ENCODE measurements at regions not wholly inside any gene's neighbourhood (a gene's known extent, or its start where the extent isn't known, plus 50 kb on each side); places are given as distances from the start of the nearest gene placed in this dataset.

GRCh38 chr4:125097729-125098128, 217.0 kb upstream of the FAT4 start:
- no peaks in the 10 kb centered on the region for H3K4me1 ChIP-seq (ENCODE audit: control insufficient read depth, low read length)
- no peaks in the 10 kb centered on the region for H3K79me2 ChIP-seq (ENCODE audit: control insufficient read depth, low read length)
- no peaks in the 10 kb centered on the region for H3F3A ChIP-seq (ENCODE audit: control insufficient read depth, insufficient read depth)
- H4K20me1 ChIP-seq (ENCODE audit: control insufficient read depth, insufficient read depth, low read depth, low read length), result no peaks in the 10 kb centered on the region
- no peaks in the 10 kb centered on the region for H3K9me2 ChIP-seq (replicated peaks; ENCODE audit: control insufficient read depth, low read length)
- H3K36me3 ChIP-seq (ENCODE audit: control insufficient read depth, low read length), result no peaks in the 10 kb centered on the region
- no peaks in the 10 kb centered on the region for H3K27me3 ChIP-seq (ENCODE audit: control insufficient read depth, low read length)
- H3K4me2 ChIP-seq (ENCODE audit: low read length), result no peak overlapping the region
- H3K4me3 ChIP-seq (ENCODE audit: low read length), result no peak overlapping the region
- H3K27ac ChIP-seq (ENCODE audit: low read depth, low read length), result no peak overlapping the region
- H3K9me3 ChIP-seq (ENCODE audit: control insufficient read depth, insufficient read depth, low read length), result no peaks in the 10 kb centered on the region
- TF ChIP-seq EZH2phosphoT487 (IDR thresholded peaks at IDR 0.05; ENCODE audit: borderline replicate concordance, low read length) (no peak), CTCF (IDR thresholded peaks at IDR 0.05; ENCODE audit: low read depth, low read length, poor library complexity, severe bottlenecking) (no peak)

- Histone ChIP-seq H3K27me3 (ENCODE audit: control insufficient read depth, low read length) (no peaks in the 10 kb centered on the region), H3F3A (ENCODE audit: control insufficient read depth, insufficient read depth) (no peaks in the 10 kb centered on the region), H3K9me2 (replicated peaks; ENCODE audit: control insufficient read depth, low read length) (no peaks in the 10 kb centered on the region), H3K9me3 (ENCODE audit: control insufficient read depth, insufficient read depth, low read length) (no peaks in the 10 kb centered on the region), H4K20me1 (ENCODE audit: control insufficient read depth, insufficient read depth, low read depth, low read length) (no peaks in the 10 kb centered on the region), H3K36me3 (ENCODE audit: control insufficient read depth, low read length) (no peaks in the 10 kb centered on the region), H3K79me2 (ENCODE audit: control insufficient read depth, low read length) (no peaks in the 10 kb centered on the region), H3K27ac (ENCODE audit: low read depth, low read length) (no peak overlapping the region), H3K4me2 (ENCODE audit: low read length) (no peak overlapping the region), H3K4me1 (ENCODE audit: control insufficient read depth, low read length) (no peaks in the 10 kb centered on the region), H3K4me3 (ENCODE audit: low read length) (no peak overlapping the region)
- TF ChIP-seq CTCF (IDR thresholded peaks at IDR 0.05; ENCODE audit: low read depth, low read length, poor library complexity, severe bottlenecking), result no peak
- no peak for TF ChIP-seq EZH2phosphoT487 (IDR thresholded peaks at IDR 0.05; ENCODE audit: borderline replicate concordance, low read length)
These were observed 218.1 kb upstream of the FAT4 start for GRCh38 chr4:125096662-125097061.

- Histone ChIP-seq H3K4me3 (ENCODE audit: low read length) (no peak overlapping the region), H3K4me1 (ENCODE audit: control insufficient read depth, low read length) (no peaks in the 10 kb centered on the region), H4K20me1 (ENCODE audit: control insufficient read depth, insufficient read depth, low read depth, low read length) (no peaks in the 10 kb centered on the region), H3K36me3 (ENCODE audit: control insufficient read depth, low read length) (no peaks in the 10 kb centered on the region), H3K27ac (ENCODE audit: low read depth, low read length) (no peak overlapping the region), H3F3A (ENCODE audit: control insufficient read depth, insufficient read depth) (no peaks in the 10 kb centered on the region), H3K79me2 (ENCODE audit: control insufficient read depth, low read length) (no peaks in the 10 kb centered on the region), H3K9me3 (ENCODE audit: control insufficient read depth, insufficient read depth, low read length) (no peaks in the 10 kb centered on the region), H3K9me2 (replicated peaks; ENCODE audit: control insufficient read depth, low read length) (no peaks in the 10 kb centered on the region), H3K4me2 (ENCODE audit: low read length) (no peak overlapping the region), H3K27me3 (ENCODE audit: control insufficient read depth, low read length) (no peaks in the 10 kb centered on the region)
- TF ChIP-seq EZH2phosphoT487 (IDR thresholded peaks at IDR 0.05; ENCODE audit: borderline replicate concordance, low read length), result no peak
- TF ChIP-seq CTCF (IDR thresholded peaks at IDR 0.05; ENCODE audit: low read depth, low read length, poor library complexity, severe bottlenecking), result no peak
These were observed 223.2 kb upstream of the FAT4 start for GRCh38 chr4:125091541-125091940.

- no peaks in the 10 kb centered on the region for H3F3A ChIP-seq (ENCODE audit: control insufficient read depth, insufficient read depth)
- no peaks in the 10 kb centered on the region for H3K36me3 ChIP-seq (ENCODE audit: control insufficient read depth, low read length)
- no peaks in the 10 kb centered on the region for H3K9me2 ChIP-seq (replicated peaks; ENCODE audit: control insufficient read depth, low read length)
- H3K27me3 ChIP-seq (ENCODE audit: control insufficient read depth, low read length), result no peaks in the 10 kb centered on the region
- H3K4me3 ChIP-seq (ENCODE audit: low read length), result no peak overlapping the region
- H3K79me2 ChIP-seq (ENCODE audit: control insufficient read depth, low read length), result no peaks in the 10 kb centered on the region
- H3K9me3 ChIP-seq (ENCODE audit: control insufficient read depth, insufficient read depth, low read length), result no peaks in the 10 kb centered on the region
- H3K27ac ChIP-seq (ENCODE audit: low read depth, low read length), result no peak overlapping the region
- no peaks in the 10 kb centered on the region for H3K4me1 ChIP-seq (ENCODE audit: control insufficient read depth, low read length)
- H3K4me2 ChIP-seq (ENCODE audit: low read length), result no peak overlapping the region
- H4K20me1 ChIP-seq (ENCODE audit: control insufficient read depth, insufficient read depth, low read depth, low read length), result no peaks in the 10 kb centered on the region
- TF ChIP-seq EZH2phosphoT487 (IDR thresholded peaks at IDR 0.05; ENCODE audit: borderline replicate concordance, low read length), result no peak
- TF ChIP-seq CTCF (IDR thresholded peaks at IDR 0.05; ENCODE audit: low read depth, low read length, poor library complexity, severe bottlenecking), result no peak
These were observed 223.7 kb upstream of the FAT4 start for GRCh38 chr4:125091101-125091500.

All from DOHH2 (cell line).